HG02610 (cell line): ENCODE measurements at regions not wholly inside any gene's neighbourhood (a gene's known extent, or its start where the extent isn't known, plus 50 kb on each side); places are given as distances from the start of the nearest gene placed in this dataset.
"Not testable (repeated sequence)": the region's sequence is repeated elsewhere in the genome, so short reads cannot be mapped to it uniquely, and the experiment has no call there.

ENCODE experiments used
- ATAC-seq: cut with Tn5 transposase; IDR thresholded peaks from one replicate; pipeline ENCODE4 v1.9.1; 2021; ENCODE audit warnings: mild to moderate bottlenecking, moderate library complexity; ENCODE audit not compliant: unreplicated experiment

- ATAC-seq, result no peak
These were observed 357.5 kb upstream of the SFSWAP start for GRCh38 chr12:131353376-131353775.

- ATAC-seq, result no peak
These were observed 357.1 kb upstream of the SFSWAP start for GRCh38 chr12:131353826-131354225.

- ATAC-seq, result no peak
These were observed 355.3 kb upstream of the SFSWAP start for GRCh38 chr12:131355361-131356245.

- no peak for ATAC-seq
These were observed 354.3 kb upstream of the SFSWAP start for GRCh38 chr12:131356485-131357184.

GRCh38 chr12:131357185-131357747, 353.6 kb upstream of the SFSWAP start:
- no peak for ATAC-seq

- ATAC-seq, result no peak
These were observed 353.0 kb upstream of the SFSWAP start for GRCh38 chr12:131357920-131358319.

- no peak for ATAC-seq
These were observed 348.3 kb upstream of the SFSWAP start for GRCh38 chr12:131362291-131363211.

- no peak for ATAC-seq
These were observed 347.5 kb upstream of the SFSWAP start for GRCh38 chr12:131363393-131363792.

- no peak for ATAC-seq
These were observed 346.9 kb upstream of the SFSWAP start for GRCh38 chr12:131363841-131364495.

- no peak for ATAC-seq
These were observed 345.7 kb upstream of the SFSWAP start for GRCh38 chr12:131364903-131365820.

- no peak for ATAC-seq
These were observed 345.0 kb upstream of the SFSWAP start for GRCh38 chr12:131365821-131366260.

- no peak for ATAC-seq
These were observed 344.5 kb upstream of the SFSWAP start for GRCh38 chr12:131366261-131366871.

GRCh38 chr12:131367067-131367982, 343.6 kb upstream of the SFSWAP start:
- not testable (repeated sequence) for ATAC-seq

GRCh38 chr12:131367983-131368667, 342.8 kb upstream of the SFSWAP start:
- ATAC-seq, result no peak

- no peak for ATAC-seq
These were observed 342.2 kb upstream of the SFSWAP start for GRCh38 chr12:131368668-131369071.

GRCh38 chr12:131369094-131369845, 341.6 kb upstream of the SFSWAP start:
- no peak for ATAC-seq
